ENCODE measurements at regions not wholly inside any gene's neighbourhood (a gene's known extent, or its start where the extent isn't known, plus 50 kb on each side); places are given as distances from the start of the nearest gene placed in this dataset.
"Not testable (repeated sequence)": the region's sequence is repeated elsewhere in the genome, so short reads cannot be mapped to it uniquely, and the experiment has no call there.

DNA sequence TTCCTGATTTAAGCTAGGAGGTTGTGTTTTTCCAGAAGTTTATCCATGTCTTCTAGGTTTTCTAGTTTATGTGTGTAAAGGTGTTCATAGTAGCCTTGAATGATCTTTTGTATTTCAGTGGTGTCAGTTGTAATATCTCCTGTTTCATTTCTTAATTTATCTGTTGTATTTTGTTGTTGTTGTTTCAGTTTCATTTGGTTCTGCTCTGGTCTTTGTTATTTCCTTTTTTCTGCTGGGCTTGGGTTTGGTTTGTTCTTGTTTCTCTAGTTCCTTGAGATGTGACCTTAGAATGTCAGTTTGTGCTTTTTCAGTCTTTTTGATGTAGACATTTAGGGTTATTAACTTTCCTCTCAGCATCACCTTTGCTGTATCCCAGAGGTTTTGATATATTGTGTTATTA, 62.8 kb downstream of the SCP2D1 start:
- not testable (repeated sequence) for H3K27ac ChIP-seq; DNase-seq (ENCODE audit: low read depth, low spot score)

DNA sequence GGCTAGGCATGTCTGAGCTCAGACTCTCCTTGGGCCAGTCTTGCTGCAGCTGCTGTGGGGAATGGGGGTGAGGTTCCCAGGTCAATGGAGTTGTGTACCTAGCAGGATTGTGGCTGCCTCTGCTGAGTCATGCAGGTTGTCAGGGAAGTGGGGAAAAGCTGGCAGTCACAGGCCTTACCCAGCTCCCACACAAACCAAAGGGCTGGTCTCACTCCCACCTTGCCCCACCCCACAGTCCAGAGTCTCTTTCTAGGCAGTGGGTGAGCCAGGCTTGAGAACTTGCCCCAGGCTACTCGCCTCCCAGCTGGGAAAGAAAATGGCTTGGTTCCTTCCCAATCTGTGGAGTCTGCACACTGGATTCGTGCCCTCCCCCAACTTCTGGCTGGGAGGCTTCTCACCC, 65.7 kb downstream of the SCP2D1 start:
- no peak for DNase-seq (ENCODE audit: low read depth, low spot score)
- peak overlapping the region; percentile 50 for H3K27ac ChIP-seq

DNA sequence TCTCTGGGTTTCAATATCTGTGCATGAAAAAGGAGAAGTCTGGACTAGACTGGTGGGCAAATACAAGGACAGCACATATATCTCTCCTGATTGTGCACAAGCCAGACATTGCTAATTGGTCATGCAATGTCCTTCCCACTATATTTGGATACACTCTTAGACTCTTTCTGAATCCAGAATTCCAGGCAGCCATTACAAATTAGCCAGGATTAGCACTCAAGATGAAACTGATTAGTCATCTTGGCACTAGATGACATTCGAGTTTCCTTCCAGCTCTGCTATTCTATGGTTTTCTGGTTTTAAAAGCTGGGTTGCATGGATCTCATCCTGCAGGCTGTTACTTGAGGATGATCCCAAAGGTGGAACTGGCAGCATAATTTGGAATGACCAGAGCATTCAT, 73.2 kb downstream of the SCP2D1 start:
- no peak for DNase-seq (ENCODE audit: low read depth, low spot score)
- H3K27ac ChIP-seq: no peak overlapping the region

DNA sequence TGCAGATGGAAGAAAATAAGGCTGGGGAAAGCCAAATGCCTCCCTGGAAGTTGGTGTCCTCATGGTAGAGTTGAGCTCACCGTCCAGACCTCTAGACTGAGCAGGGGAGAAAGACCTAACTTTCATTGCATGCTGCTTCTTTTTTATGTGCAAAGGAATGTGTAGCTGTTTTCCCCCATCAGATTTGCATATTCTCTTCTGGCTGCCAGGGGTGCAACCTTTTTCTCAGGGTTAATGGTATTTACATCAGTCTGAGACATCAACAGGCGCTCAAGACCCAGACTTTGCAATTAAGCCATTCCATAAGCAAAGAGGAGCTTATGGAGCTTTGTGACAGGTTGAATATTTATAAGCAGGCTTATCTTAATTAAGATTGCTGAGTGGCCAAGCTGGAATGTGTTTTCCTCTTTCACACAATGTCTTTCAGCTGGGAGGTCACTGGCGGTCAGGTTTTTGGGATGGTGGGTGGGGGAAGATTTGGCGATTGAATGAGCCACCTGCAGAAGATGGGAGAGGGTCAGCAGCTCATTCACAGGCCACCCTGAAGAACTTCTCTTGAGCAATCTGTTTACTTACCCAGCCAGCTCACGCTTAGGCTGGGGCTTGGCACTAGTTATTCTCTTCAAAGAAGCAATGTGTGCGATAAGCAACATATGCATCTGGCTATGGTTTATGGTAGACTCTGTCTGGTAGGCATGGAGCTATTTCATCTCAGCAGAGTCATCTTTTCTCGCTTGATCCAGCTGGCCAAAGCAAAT, 88.6 kb downstream of the SCP2D1 start:
- H3K27ac ChIP-seq: no peak overlapping the region
- no peak for DNase-seq (ENCODE audit: low read depth, low spot score)

DNA sequence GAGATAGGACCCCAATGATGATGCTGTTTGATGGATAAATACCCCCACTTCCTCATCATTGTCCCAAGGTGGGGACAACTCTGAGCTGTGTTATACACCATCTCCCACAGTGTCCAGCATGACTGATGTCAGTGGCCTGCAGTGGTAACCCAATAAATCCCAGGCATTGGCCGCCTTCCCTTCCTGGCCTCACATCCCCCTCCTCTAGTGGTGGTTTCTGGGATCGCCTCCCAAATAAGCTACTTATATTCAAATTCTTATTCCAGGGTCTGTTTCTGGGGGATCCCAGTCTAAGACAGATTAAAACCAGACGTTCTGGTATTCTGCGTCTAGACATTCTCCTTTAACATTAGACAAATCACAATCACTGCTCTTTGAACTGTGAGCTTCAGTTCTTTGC, 90.6 kb downstream of the SCP2D1 start:
- H3K27ac ChIP-seq: no peak overlapping the region
- DNase-seq (ENCODE audit: low read depth, low spot score): no peak

DNA sequence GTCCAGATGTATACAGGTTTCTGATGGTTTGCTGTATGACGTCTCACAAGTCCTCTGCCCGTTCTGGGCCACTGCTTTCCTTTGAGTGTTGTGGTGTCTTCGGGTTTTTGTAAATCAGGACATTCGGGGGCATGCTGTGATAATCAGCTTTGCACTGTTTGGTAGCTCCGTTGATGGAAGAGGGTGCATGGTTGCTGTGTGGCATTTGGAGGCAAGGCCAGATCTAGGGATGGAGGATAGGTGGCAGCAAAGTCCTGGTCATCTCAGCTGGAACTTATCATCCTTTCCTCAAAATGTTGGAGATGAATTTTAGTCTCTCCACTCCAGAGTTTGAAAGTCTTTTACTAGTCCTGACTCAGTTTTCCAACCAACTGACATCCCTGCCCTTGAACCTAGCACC, 91.0 kb downstream of the SCP2D1 start:
- DNase-seq (ENCODE audit: low read depth, low spot score): no peak
- H3K27ac ChIP-seq: no peak overlapping the region

DNA sequence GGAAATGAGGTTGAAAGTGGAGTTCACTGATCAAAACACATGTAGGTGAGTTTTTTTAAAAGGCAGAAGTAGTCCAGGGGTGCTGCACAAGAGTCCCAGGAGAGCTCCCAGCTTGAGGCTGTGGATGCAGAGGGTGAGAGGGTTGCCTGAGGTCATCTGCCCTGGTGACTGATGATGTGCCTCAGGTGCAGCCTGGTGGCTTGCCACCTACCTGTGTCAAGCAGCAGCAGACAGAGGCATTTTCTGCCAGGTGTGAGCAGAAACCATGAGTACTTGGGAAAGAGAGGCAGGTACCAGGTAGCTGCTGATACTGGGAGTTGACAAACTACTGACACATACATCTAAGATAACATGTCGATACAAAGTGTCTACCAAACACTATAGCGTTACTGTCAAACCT, 92.5 kb downstream of the SCP2D1 start:
- no peak for DNase-seq (ENCODE audit: low read depth, low spot score)
- H3K27ac ChIP-seq: no peak overlapping the region

DNA sequence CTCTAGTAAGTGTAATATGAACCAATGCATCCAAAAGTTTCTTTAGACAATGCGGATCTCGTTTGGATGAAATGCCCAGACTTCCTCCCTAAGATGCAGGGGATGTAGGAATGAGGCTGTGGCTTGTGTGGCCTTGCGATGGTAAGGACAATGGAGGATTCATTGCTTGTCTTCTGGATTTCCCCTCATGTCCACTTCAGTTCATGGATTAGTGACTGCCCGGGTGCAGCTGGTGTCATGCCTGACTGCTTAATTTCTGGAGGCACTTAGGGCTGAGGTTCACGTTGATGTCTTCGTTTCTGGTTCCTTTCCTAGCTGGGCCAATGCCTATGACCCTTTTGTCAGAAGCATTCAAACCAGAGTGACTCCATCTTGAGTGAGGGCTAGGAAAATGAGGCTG, 93.8 kb downstream of the SCP2D1 start:
- H3K27ac ChIP-seq: no peak overlapping the region
- DNase-seq (ENCODE audit: low read depth, low spot score): no peak

DNA sequence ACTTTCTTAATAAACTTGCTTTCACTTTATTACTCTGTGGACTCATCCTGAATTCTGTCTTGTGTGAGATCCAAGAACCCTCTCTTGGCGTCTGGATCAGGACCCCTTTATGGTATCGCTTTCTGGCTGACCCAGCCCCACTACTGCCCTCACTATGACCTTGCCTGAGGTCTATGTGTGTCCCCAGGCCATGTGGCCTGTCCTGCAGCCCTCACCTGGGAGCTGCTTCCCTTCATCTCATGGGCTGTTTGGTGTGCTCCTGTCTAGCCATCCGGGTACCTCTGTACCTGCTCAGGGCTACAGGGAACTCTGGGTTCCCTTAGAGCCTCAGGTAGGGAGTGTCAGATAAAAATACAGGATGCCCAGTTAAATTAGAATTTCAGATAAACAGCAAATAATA, 94.5 kb downstream of the SCP2D1 start:
- H3K27ac ChIP-seq: no peak overlapping the region
- no peak for DNase-seq (ENCODE audit: low read depth, low spot score)

DNA sequence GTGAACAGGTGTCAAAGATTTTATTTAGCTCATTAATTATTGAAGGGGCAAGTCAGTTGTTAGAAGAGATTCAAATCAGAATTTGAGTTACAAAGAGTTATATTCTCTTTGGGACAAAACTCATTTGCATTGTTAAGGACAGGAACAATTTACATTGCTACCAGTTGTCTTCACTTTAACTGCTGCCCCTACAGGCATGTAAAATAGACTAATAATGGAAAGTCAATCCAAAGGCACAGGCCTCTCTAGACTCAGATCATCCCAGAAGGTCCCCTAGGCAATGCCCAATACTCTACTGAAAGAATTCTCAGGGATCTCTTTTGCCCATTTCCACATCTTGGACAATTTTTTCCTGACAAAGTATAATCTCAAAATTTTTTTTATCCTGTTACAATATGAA, 95.7 kb downstream of the SCP2D1 start:
- H3K27ac ChIP-seq: no peak overlapping the region
- DNase-seq (ENCODE audit: low read depth, low spot score): no peak

DNA sequence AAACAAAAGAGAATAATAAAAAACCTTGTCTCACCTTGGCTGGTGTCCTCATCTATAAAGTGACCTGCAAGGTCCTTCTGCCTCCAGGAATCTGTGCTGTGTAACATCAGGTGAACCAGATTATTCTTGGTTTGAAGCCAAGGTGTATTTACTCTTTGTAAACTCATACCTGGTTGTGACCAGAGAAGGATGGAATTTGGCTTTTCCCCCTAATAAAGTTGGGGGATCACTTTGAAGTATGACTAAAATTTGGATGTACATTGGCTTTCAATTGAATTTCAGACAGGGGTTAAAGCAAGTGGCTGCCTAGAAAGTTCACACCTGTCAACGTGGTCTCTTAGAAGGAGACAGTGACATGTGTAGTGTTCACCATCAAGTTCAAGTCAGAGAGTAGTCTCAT, 100.1 kb downstream of the SCP2D1 start:
- no peak for DNase-seq (ENCODE audit: low read depth, low spot score)
- H3K27ac ChIP-seq: no peak overlapping the region

DNA sequence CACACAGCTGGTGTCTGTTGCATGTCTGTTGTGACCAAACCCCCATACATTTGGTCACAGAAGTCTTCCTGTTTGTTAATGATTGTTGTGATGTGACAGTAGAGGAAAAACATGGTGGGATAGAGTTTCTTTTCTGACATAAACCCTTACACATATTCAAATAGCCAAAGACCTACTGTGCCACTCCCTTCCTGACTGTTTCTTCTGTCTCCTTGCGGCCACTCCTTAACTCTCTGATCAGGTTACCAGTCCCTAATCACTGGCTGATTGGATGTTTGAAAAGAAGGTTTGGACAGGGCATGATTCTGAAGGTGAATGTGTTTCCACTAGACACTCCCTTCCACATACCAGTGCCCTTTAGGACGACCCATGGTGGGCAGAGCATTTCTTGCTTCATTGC, 101.2 kb downstream of the SCP2D1 start:
- DNase-seq (ENCODE audit: low read depth, low spot score): no peak
- H3K27ac ChIP-seq: no peak overlapping the region

DNA sequence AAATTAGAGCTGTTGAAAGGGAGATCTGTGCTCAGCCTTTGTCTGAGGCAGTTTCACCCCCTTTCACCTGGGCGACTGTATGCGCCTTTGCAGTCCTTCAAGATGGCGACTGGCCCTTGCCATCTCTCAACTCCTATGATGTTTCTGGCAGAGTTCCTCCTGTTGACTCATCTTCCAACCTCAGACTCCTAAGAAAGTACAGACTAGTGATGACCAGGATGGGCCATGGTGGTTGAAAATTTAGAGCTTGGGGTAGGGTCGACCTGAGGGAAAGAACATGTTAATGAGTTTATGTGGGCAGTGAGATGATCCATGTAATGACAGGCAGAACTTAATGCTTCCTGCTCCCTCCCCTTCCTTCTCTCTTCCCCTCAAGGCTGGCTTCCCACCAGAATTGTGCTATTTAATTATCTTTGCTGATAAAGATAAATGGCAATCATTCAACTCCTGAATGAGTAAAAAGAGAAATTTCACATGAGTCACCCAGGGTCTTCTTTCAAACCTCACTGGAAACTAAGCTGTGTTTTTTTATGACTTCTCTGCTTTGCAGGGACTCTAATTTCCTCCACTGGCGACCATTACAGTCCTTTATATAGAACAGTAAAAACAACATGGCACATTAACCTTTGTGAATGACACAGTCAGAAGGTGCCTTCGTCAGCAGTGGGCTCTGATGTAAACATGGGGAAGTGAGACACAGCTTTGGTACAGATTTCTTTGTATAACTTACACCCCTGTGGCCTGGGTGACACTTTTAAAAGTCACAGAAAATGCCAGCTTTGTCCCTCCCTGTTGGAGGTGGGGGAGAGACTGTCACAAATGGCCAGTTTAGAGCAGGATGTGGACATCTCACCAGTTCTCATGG, 103.5 kb downstream of the SCP2D1 start:
- DNase-seq (ENCODE audit: low read depth, low spot score): no peak
- no peak overlapping the region for H3K27ac ChIP-seq

DNA sequence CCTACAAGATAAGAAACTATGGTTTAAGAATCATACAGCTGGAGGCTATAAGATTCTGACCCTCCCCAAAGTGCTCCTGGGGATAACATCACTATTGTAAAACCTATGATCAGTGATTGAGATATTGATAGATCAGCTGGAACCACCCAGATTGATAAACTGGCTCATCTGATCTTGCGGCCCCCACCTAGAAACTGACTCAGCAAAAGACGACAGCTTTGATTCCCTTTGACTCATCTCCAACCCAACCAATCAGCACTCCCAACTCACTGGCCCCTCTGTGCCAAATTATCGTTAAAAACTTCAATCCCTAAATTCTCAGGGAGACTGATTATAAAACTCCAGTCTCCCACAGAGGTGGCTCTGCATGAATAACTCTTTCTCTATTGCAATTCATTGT, 106.4 kb downstream of the SCP2D1 start:
- H3K27ac ChIP-seq: no peak overlapping the region
- no peak for DNase-seq (ENCODE audit: low read depth, low spot score)

DNA sequence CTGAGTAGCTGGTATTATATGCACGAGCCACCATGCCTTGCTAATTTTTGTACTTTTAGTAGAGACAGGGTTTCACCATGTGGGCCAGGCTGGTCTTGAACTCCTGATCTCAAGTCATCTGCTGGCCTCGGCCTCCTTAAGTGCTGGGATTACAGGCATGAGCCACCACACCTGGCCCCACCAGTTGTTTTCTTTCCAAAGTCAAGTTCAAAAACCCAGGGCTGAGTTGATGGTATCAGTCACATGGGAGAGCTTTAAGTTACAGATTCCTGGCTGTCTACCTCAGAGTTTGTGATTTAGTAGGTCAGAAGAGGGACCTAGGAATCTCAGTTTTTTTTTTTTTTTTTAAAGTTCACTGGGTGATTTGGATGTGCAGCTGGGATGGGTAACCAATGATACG, 107.7 kb downstream of the SCP2D1 start:
- H3K27ac ChIP-seq: no peak overlapping the region
- DNase-seq (ENCODE audit: low read depth, low spot score): no peak

DNA sequence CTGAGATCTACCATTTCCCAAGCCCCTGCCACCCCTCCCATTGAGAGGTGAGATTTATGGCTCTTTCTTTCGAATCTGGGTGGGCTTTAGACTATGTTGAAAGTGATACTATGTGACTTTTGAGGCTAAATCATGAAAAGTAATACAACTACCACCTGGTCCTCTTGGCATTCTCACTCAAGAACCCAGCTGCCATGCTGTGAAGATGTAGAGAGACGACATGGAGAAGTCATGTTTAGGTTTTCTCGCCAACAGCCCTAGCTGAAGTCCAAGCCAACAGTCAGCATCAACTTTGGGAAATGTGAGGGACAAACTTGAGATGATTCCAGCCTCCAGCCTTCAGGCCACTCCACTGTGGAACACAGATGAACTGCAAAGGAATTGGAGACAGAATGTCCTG, 108.7 kb downstream of the SCP2D1 start:
- no peak for DNase-seq (ENCODE audit: low read depth, low spot score)
- no peak overlapping the region for H3K27ac ChIP-seq

DNA sequence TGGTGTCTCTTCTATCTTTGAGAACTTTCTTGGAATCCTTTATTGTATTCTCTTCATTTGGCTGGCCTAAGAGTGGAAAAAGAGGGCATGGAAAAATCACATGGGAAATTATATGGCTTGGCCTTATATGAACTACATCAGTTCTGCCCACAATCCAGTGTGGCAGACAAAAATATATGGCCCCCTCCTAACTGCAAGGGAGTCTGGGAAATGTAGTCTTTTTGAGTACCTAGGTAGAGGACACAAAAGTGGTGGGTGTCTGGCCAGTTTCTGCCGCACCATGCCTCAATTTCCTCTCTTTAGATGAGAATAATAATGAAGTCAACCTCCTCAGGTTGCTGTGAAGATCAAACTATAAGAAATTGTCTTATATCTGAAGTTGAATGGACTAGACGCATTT, 109.3 kb downstream of the SCP2D1 start:
- no peak for DNase-seq (ENCODE audit: low read depth, low spot score)

DNA sequence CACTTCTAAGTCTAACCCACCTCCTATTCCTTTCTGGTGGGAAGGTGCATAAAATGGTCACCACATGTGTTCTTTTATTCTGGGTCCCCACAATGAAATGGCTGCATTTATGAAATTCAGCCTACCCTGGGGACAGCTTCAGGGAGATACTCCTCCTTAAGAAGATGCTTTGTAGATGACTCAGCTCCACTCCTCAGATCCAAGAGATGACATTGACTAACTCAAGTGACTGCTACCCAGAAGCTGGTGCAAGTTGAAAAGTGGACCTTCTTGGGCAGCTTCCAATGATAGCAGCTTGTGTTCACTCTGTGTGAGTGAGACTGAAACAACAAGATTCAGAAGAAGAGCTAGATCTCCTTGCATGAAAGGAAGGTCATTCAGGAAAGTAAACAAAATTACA, 113.4 kb downstream of the SCP2D1 start:
- no peak for DNase-seq (ENCODE audit: low read depth, low spot score)
- no peak overlapping the region for H3K27ac ChIP-seq

More for the DNA sequence above, 109.3 kb downstream of the SCP2D1 start:
- no peak overlapping the region for H3K27ac ChIP-seq

DNA sequence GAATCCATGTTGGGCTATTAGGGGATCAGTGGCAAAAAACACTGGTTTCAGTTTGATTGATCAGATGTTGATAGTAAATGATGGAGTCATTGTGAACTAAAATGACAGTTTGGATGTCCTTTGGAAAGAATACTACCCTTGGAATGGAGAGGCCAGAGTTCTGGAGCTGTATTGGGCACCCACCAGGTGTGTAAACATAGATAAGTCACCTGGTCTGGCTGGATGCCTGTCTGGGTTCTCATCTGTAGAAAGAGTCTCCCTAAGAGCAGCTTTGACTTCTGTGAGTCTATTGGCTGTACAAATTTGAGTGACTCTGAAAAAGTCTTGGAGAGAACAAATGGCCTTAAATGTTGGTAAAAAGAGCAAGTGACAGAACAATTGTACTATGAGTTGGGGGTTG, 115.0 kb downstream of the SCP2D1 start:
- H3K27ac ChIP-seq: no peak overlapping the region
- no peak for DNase-seq (ENCODE audit: low read depth, low spot score)

DNA sequence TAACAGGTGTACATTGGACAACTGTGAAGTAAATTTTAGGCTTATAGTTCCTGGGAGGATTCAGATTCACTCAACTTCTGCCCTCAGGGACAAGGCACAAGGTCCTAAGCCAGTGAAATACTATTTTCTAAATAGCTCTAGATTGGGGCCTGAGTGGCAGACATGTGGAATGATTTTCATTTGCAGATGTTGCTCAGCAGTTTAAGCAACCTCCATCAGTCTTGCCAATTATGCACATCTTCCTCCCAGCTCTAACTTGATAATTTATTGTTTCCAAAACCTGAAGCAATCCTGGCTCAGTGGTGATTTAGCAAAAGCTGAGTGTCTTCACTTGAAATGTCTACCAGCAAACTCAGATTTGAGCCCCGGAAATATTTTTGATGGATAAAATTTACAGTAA, 116.2 kb downstream of the SCP2D1 start:
- H3K27ac ChIP-seq: no peak overlapping the region
- DNase-seq (ENCODE audit: low read depth, low spot score): no peak

DNA sequence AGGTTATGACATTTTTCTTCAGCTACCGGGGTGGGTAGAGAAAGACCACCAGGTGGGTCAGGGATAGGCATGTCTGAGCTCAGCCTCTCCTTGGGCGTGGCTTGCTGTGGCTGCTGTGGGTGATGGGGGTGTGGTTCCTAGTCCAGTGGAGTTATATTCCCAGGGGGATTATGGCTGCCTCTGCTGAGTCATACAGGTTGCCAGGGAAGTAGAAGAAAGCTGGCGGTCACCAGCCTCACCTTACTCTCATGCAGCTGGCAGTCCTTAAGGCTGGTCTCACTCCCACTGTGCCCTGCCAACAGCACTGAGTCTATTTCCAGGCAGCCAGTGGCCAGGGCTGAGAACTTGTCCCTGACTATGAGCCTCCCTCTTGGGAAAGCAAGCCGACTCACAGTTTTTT, 130.0 kb downstream of the SCP2D1 start:
- no peak overlapping the region for H3K27ac ChIP-seq
- DNase-seq (ENCODE audit: low read depth, low spot score): no peak

DNA sequence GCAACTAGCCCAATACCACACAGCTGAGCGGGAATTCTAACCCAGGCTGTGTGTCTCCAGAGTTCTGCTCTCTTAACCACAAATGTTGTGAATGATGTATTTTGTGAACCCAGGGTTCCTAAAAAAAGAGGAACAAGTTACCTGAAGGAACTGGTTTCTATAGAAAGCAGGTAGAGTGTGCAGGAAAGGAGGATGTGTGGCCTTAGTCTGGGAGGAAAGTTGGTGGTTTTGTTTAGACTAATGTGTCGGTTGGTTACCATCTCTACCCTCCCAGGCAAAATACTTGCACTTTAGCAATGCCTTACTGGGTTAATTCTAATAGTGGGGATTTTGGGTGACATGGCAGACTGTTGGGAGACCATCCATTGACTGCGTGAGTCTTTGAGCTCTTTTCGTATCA, 143.3 kb downstream of the SCP2D1 start:
- H3K27ac ChIP-seq: no peak overlapping the region
- DNase-seq (ENCODE audit: low read depth, low spot score): no peak
